ENCODE measurements at regions not wholly inside any gene's neighbourhood (a gene's known extent, or its start where the extent isn't known, plus 50 kb on each side); places are given as distances from the start of the nearest gene placed in this dataset.

DNA sequence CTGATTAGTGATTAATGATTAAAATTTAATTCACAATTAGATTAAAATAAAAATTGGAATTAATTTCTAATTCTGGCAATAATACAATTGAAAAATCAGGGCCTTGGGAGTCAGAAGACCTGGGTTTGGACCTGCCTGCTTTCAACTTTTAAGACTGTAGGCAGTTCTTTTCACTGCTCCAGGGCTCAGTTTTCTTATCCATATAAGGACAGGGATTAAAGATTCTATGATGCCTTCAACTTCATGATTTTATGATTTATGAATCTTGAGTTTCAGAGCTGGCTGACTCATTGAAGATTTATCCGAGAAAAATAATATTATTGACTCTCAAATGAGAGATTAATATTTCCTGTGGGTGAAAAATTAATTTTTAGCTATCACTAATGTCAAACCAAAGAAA lies 208.6 kb upstream of the ANKH start:
- Histone ChIP-seq H3K4me1 (no peaks in the 10 kb centered on the region), H3K36me3 (no peaks in the 10 kb centered on the region), H3K27ac (no peak overlapping the region), H3K27me3 (no peaks in the 10 kb centered on the region), H3K4me3 (no peak overlapping the region), H3K9me3 (no peaks in the 10 kb centered on the region)
- in situ Hi-C loops (cut with MboI; ENCODE audit: low sequenced_read_pairs in 4 of 4) (loop anchor here in 1 of 4 donors (25.0 kb wide), 1 partner anchor 932 kb away; no protein-coding TSS in a partner anchor), intact Hi-C loops (cut with DNase I; ENCODE audit: low total_unique reads) (no loop called here)
- no peak for DNase-seq
- TF ChIP-seq CTCF (IDR thresholded peaks at IDR 0.05 in 4 of 5, conservative IDR thresholded peaks at IDR 0.05 in 1 of 5), result no peak
- TF ChIP-seq POLR2A (IDR thresholded peaks at IDR 0.05), result no peak
- no peak for ATAC-seq

DNA sequence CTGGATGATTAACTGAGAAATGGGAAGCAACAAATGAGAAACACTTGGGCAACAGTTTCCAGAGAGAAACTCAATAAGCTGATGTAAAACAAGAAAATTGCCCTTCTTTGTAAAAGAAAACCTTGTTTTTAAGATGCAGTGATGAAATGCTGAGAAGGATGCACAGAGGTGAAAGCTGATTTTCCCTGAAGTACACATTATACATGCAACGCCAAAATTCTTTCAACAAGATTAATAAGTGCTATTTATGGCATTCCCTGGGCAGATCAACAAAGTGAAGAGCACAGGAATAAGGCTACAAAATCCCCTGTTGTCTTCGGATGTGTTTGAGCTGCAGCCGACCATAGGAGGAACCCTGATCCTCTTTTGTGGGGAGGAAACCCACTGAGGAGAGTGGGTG lies 208.0 kb upstream of the ANKH start:
- H3K4me3 ChIP-seq, result no peak overlapping the region
- intact Hi-C loops (cut with DNase I; ENCODE audit: low total_unique reads) (no loop called here), in situ Hi-C loops (cut with MboI; ENCODE audit: low sequenced_read_pairs in 4 of 4) (loop anchor here in 1 of 4 donors (25.0 kb wide), 1 partner anchor 933 kb away; no protein-coding TSS in a partner anchor)
- no peaks in the 10 kb centered on the region for H3K36me3 ChIP-seq
- ATAC-seq (no peak), DNase-seq (no peak)
- H3K27ac ChIP-seq, result no peak overlapping the region
- H3K27me3 ChIP-seq, result no peaks in the 10 kb centered on the region
- no peaks in the 10 kb centered on the region for H3K9me3 ChIP-seq
- no peaks in the 10 kb centered on the region for H3K4me1 ChIP-seq
- TF ChIP-seq CTCF (IDR thresholded peaks at IDR 0.05 in 4 of 5, conservative IDR thresholded peaks at IDR 0.05 in 1 of 5) (no peak), POLR2A (IDR thresholded peaks at IDR 0.05) (no peak)

DNA sequence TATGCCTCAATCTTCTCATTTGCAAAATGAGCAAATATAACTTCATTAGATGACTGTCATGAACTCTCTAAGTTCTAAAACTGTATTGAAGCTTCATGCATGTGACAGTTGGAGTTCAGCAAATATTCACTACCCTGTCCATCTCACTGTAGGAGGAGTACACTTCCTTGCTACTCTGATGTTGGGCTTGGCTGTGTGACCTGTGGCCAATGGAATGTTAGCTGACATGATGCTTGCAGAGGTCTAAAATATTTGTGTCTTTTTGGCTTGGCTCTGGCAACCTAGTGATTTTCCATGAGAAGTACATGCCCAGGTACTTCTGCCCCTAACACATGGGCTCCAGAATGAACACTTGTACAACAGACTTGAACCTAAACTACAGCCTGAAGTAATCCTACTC lies 203.1 kb upstream of the ANKH start:
- TF ChIP-seq CTCF (IDR thresholded peaks at IDR 0.05 in 4 of 5, conservative IDR thresholded peaks at IDR 0.05 in 1 of 5) (no peak), POLR2A (IDR thresholded peaks at IDR 0.05) (no peak)
- no peak overlapping the region for H3K27ac ChIP-seq
- no peaks in the 10 kb centered on the region for H3K9me3 ChIP-seq
- H3K4me3 ChIP-seq, result no peak overlapping the region
- H3K4me1 ChIP-seq, result no peaks in the 10 kb centered on the region
- intact Hi-C loops (cut with DNase I; ENCODE audit: low total_unique reads), result no loop called here
- DNase-seq, result no peak
- in situ Hi-C loops (cut with MboI; ENCODE audit: low sequenced_read_pairs in 4 of 4), result loop anchor here in 1 of 4 donors (25.0 kb wide), 1 partner anchor 938 kb away; no protein-coding TSS in a partner anchor
- H3K27me3 ChIP-seq, result no peaks in the 10 kb centered on the region
- ATAC-seq, result no peak
- no peaks in the 10 kb centered on the region for H3K36me3 ChIP-seq

GRCh38 chr5:15073453-15073852 lies 201.9 kb upstream of the ANKH start:
- intact Hi-C loops (cut with DNase I; ENCODE audit: low total_unique reads), result no loop called here
- TF ChIP-seq CTCF (IDR thresholded peaks at IDR 0.05 in 4 of 5, conservative IDR thresholded peaks at IDR 0.05 in 1 of 5) (no peak), POLR2A (IDR thresholded peaks at IDR 0.05) (no peak)

GRCh38 chr5:15070907-15071306 lies 199.3 kb upstream of the ANKH start:
- H3K36me3 ChIP-seq, result no peaks in the 10 kb centered on the region
- no peaks in the 10 kb centered on the region for H3K9me3 ChIP-seq
- no peaks in the 10 kb centered on the region for H3K27me3 ChIP-seq
- H3K4me1 ChIP-seq, result no peaks in the 10 kb centered on the region
- intact Hi-C loops (cut with DNase I; ENCODE audit: low total_unique reads), result no loop called here
- TF ChIP-seq POLR2A (IDR thresholded peaks at IDR 0.05) (no peak), CTCF (IDR thresholded peaks at IDR 0.05 in 4 of 5, conservative IDR thresholded peaks at IDR 0.05 in 1 of 5) (no peak)
- in situ Hi-C loops (cut with MboI; ENCODE audit: low sequenced_read_pairs in 4 of 4), result no loop called here
- no peak overlapping the region for H3K27ac ChIP-seq
- ATAC-seq (no peak), DNase-seq (no peak)
- no peak overlapping the region for H3K4me3 ChIP-seq

More at GRCh38 chr5:15073453-15073852, 201.9 kb upstream of the ANKH start:
- no peak overlapping the region for H3K4me3 ChIP-seq
- ATAC-seq, result no peak
- no peaks in the 10 kb centered on the region for H3K27me3 ChIP-seq
- no peaks in the 10 kb centered on the region for H3K36me3 ChIP-seq
- no peaks in the 10 kb centered on the region for H3K4me1 ChIP-seq
- in situ Hi-C loops (cut with MboI; ENCODE audit: low sequenced_read_pairs in 4 of 4), result no loop called here
- no peak overlapping the region for H3K27ac ChIP-seq
- H3K9me3 ChIP-seq, result no peaks in the 10 kb centered on the region
- no peak for DNase-seq
